ENCODE measurements at regions not wholly inside any gene's neighbourhood (a gene's known extent, or its start where the extent isn't known, plus 50 kb on each side); places are given as distances from the start of the nearest gene placed in this dataset.
"Not testable (repeated sequence)": the region's sequence is repeated elsewhere in the genome, so short reads cannot be mapped to it uniquely, and the experiment has no call there.

DNA sequence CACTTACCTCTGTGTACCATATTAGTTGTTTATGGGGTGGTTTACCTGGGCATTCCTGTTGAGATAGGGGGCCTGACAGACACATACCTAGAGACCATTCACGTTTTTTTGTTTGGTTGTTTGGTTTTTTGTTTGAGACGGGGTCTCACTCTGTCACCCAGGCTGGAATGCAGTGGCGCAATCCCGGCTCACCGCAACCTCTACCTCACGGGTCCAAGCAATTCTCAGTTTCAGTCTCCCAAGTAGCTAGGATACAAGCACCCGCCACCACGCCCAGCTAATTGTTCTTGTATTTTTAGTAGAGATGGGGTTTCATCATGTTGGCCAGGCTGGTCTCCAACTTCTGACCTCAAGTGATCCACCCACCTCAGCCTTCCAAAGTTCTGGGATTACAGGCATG, 314.9 kb upstream of the PPARGC1A start:
- not testable (repeated sequence) for TF ChIP-seq POLR2A (IDR thresholded peaks at IDR 0.05)
- TF ChIP-seq, protein P1, sequence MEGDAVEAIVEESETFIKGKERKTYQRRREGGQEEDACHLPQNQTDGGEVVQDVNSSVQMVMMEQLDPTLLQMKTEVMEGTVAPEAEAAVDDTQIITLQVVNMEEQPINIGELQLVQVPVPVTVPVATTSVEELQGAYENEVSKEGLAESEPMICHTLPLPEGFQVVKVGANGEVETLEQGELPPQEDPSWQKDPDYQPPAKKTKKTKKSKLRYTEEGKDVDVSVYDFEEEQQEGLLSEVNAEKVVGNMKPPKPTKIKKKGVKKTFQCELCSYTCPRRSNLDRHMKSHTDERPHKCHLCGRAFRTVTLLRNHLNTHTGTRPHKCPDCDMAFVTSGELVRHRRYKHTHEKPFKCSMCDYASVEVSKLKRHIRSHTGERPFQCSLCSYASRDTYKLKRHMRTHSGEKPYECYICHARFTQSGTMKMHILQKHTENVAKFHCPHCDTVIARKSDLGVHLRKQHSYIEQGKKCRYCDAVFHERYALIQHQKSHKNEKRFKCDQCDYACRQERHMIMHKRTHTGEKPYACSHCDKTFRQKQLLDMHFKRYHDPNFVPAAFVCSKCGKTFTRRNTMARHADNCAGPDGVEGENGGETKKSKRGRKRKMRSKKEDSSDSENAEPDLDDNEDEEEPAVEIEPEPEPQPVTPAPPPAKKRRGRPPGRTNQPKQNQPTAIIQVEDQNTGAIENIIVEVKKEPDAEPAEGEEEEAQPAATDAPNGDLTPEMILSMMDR (IDR thresholded peaks at IDR 0.05 in 4 of 5, conservative IDR thresholded peaks at IDR 0.05 in 1 of 5), result not testable (repeated sequence)
